HG03571 (cell line): ENCODE measurements at regions not wholly inside any gene's neighbourhood (a gene's known extent, or its start where the extent isn't known, plus 50 kb on each side); places are given as distances from the start of the nearest gene placed in this dataset.
"Not testable (repeated sequence)": the region's sequence is repeated elsewhere in the genome, so short reads cannot be mapped to it uniquely, and the experiment has no call there.

Source experiments
- ATAC-seq: cut with Tn5 transposase; IDR thresholded peaks from one replicate; pipeline ENCODE4 v1.9.1; 2021; ENCODE audit not compliant: unreplicated experiment

- no peak for ATAC-seq
Observed at GRCh38 chr16:58862334-58863021, 128.4 kb upstream of the GOT2 start.

GRCh38 chr16:58859958-58860669 is 126.0 kb upstream of the GOT2 start:
- no peak for ATAC-seq

- ATAC-seq = not testable (repeated sequence)
Observed at GRCh38 chr16:58858577-58858976, 124.5 kb upstream of the GOT2 start.

GRCh38 chr16:58855291-58855863 is 121.3 kb upstream of the GOT2 start:
- no peak for ATAC-seq

GRCh38 chr16:58853854-58854791 is 120.0 kb upstream of the GOT2 start:
- ATAC-seq = peak; percentile 70

- ATAC-seq = no peak
Observed at GRCh38 chr16:58850678-58851020, 116.5 kb upstream of the GOT2 start.

- no peak for ATAC-seq
Observed at GRCh38 chr16:58850019-58850677, 116.0 kb upstream of the GOT2 start.

GRCh38 chr16:58848662-58849002 is 114.5 kb upstream of the GOT2 start:
- ATAC-seq = no peak

- ATAC-seq = no peak
Observed at GRCh38 chr16:58847902-58848661, 114.0 kb upstream of the GOT2 start.

- not testable (repeated sequence) for ATAC-seq
Observed at GRCh38 chr16:58846226-58846625, 112.1 kb upstream of the GOT2 start.

GRCh38 chr16:58843675-58844074 is 109.6 kb upstream of the GOT2 start:
- no peak for ATAC-seq

GRCh38 chr16:58842746-58843145 is 108.6 kb upstream of the GOT2 start:
- no peak for ATAC-seq

- no peak for ATAC-seq
Observed at GRCh38 chr16:58842156-58842555, 108.0 kb upstream of the GOT2 start.

- ATAC-seq = no peak
Observed at GRCh38 chr16:58837950-58838349, 103.8 kb upstream of the GOT2 start.

- ATAC-seq = no peak
Observed at GRCh38 chr16:58836427-58836826, 102.3 kb upstream of the GOT2 start.

GRCh38 chr16:58832386-58832895 is 98.3 kb upstream of the GOT2 start:
- no peak for ATAC-seq

- ATAC-seq = no peak
Observed at GRCh38 chr16:58831386-58831785, 97.3 kb upstream of the GOT2 start.

GRCh38 chr16:58828901-58829545 is 94.9 kb upstream of the GOT2 start:
- no peak for ATAC-seq

GRCh38 chr16:58824201-58824600 is 90.1 kb upstream of the GOT2 start:
- ATAC-seq = no peak
